Left ventricle myocardium superior (tissue), 1 donor: ENCODE measurements at regions not wholly inside any gene's neighbourhood (a gene's known extent, or its start where the extent isn't known, plus 50 kb on each side); places are given as distances from the start of the nearest gene placed in this dataset.
"Not testable (repeated sequence)": the region's sequence is repeated elsewhere in the genome, so short reads cannot be mapped to it uniquely, and the experiment has no call there.

ENCODE experiments used
- ATAC-seq: fragments of 200-7000 bp; cut with Tn5 transposase; one replicate; pipeline ENCODE4 v1.9.1; 2020; ENCODE audit warnings: mild to moderate bottlenecking, moderate library complexity
- DNase-seq: peaks from one replicate; pipeline ENCODE4 v3.0.0-alpha.2; 2020
- intact Hi-C: fragments of 100-400 bp; cut with micrococcal nuclease; formaldehyde crosslinking; loops from one replicate; pipeline ENCODE4 v1.11.0; 2022
- donor health status: DM: no; HTN: yes; CAD: no; lungs with severe emphysema.

DNA sequence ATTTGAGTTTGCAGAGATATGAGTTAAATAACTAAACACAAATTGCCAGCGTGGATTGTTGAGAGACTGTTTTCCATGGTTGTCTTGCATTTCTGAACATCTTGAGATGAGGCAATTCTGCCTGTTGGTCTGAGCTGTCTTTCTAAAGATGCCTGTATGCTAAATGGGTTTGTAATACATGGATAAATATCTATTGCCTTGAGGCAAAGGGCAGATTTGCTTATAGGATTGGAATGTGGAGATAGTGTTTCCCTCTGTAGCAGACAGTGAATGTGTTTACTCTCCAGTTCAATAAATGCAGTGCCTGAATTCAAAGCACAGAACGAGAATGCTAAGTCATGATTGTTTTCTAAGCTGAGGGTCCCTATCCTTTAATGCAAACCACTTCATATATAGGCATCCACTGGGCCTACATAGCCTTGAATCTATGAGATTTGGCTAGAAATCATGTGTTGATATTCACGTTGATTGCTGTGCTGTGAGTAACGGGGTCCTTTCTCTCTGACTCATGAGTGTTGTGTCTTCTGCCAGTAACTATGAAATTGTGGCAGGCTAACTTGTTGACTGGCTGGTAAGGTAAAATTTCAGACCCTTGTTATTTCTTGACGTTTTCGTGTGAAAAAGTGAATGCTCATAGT lies 2554.8 kb downstream of the PCDH9 start:
- no peak for ATAC-seq
- intact Hi-C loops = no loop called here

DNA sequence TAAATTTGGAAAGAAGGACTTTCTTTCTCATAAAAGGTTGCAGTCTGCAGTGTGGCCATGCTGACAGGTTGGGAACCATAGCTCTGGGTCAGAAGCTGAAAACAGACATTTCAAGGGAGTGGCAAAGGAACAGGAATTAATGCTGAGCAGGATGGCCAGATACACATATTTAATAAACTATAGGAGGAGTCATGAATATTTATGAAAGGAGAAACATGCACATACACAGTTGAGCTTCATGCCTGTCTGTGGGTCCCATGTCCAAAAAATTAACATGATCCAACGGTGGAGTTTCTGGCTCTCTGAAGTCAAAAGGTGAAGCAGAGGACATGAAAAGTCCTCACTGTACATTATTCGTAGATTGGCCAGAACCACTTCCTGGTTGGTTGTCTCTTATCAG lies 2556.0 kb downstream of the PCDH9 start:
- intact Hi-C loops = no loop called here
- ATAC-seq (no peak), DNase-seq (no peak)

More for the DNA sequence above, 2554.8 kb downstream of the PCDH9 start:
- DNase-seq = no peak

DNA sequence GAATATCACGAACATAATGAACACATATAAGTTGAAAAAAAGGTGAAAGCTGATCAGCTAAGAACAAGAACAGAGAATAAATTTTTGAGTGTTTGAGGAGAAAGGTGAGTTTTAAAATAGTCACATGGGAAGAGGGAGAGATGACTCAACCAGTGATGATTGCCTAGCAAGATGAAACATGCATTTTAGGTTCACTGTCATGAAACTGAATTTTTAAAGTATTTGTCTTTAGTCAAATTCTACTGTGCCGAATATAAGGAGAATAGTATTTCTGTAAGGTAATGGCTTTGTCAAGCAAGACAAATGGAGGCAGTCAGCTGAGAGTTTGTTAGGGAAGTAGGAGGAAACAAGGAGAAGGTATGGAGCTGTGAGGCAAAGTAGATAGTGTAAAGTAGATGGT lies 2557.4 kb downstream of the PCDH9 start:
- DNase-seq (no peak), ATAC-seq (no peak)
- intact Hi-C loops = no loop called here

DNA sequence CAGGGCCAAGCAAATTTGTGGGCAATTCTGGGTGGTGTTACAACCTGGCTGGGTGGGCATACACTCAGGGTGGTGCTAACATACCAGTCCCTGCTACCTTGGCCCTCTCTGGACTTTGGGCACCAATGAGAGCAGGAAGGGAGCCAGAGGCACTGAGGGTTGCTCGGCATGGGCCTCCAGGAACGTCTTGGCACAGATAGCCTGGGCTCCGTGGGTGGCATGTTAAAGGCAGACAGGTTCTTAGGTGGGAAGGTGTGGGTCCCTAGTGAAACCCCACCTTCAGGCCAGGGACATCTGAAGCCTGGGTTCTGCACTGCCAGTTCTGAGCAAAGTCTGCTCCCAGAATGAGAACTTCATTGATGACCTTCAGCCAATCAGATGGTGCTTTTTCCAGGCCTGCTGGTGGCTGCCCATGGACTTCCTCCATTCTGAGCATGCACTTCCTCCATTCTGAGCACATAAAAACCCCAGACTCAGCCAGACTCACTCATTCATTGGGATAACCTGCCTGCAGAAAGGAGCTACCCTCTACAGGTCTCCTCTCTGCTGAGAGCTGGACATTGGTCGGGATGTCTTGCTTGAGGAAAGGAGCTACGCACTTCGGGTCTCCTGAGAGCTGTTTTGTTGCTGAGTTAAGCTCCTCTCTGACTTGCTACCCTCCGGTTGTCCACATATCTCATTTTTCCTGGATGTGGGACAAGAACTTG lies 2567.1 kb downstream of the PCDH9 start:
- ATAC-seq (no peak), DNase-seq (no peak)
- intact Hi-C loops = no loop called here

DNA sequence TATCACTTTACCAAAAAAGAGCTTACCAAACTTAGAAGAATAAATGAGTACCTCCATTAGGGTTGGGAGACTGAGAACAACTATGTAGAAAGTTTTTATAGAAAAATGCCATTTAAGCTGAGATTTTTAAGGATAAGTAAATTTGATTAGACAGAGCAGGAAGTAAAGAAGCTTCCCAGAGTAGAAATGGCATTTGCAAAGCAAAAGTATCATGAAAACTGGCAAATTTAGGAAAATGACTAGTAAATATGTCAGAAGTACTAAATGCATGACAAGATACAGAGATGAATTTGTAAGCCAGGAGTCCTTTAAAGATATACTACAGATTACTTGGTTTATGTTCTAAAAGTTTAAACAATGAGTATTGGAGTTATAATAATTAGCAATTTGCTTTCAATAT lies 2581.8 kb downstream of the PCDH9 start:
- no peak for ATAC-seq
- no peak for DNase-seq
- intact Hi-C loops = no loop called here

DNA sequence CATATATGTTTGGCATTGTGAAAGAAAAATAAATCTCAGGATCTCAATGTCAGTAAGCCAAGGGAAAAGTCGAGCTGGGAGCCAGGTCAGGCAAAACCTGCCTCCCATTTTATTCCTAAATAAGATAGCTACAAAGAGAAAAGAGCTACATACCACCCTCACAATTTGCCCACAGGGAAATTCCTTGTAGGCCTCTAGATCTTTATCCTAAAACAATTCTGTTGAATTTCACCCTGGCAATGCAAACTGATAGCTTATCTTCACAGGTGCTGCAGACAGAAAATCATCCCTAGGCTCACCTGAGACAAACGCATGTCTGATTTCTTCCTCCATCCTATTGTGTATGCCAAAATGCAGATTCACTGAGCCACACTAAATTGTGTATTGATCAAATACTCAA lies 2587.1 kb downstream of the PCDH9 start:
- ATAC-seq (no peak), DNase-seq (no peak)
- intact Hi-C loops = no loop called here

DNA sequence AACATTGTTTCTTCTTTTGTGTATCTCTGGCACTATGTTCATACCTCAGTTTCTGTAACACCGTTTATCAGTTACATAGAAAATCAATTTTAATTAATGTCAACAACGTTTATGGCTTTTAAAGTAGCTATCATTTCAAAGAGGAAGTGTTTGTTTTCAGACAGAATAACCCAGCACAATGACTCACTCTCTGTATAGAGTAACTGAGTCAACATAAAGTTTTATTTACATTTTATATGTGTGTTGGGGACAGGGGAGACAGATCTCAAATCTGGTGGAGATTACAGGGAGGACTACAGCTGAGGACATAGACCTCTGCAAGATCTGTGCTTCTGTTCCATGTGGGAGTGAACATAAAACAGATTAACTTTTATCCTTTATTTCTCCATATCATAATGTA lies 2590.1 kb downstream of the PCDH9 start:
- ATAC-seq (no peak), DNase-seq (no peak)
- intact Hi-C loops = no loop called here

DNA sequence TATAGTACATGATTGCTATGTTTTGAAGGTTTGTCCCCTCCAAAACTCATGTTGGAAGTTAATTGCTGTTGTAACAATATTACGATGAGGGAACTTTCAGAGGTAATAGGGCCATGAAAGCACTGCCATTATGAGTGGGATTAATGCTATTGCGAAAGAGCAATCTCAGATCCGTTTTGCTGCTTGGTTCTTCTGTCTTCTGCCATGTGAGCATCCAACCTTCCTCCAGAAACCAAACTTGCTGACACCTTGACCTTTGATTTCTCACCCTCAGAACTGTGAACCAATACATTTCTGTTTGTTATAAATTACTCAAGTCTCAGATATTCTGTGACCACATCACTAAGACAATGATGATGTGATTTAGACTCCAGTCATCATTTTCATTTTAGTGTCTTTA lies 2590.9 kb downstream of the PCDH9 start:
- DNase-seq = no peak
- intact Hi-C loops = no loop called here
- ATAC-seq = no peak

DNA sequence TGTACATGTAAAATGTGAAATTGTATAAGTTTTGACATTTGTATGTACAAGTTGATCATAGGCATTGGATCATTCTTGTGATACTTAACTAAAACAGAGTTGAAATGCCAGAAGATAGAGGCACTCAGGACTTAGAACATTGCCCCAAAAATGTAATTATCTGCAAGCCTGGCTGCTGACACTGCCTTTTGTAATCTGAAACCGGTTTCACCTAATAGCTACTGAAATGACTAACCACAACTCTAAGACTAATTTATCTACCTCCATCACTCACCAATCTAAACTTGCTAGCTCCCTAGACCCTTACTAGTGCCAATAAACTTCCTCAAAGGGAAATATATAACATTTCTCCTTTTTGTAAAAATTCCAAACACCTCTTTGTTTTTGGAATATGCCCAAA lies 2596.2 kb downstream of the PCDH9 start:
- DNase-seq (no peak), ATAC-seq (no peak)
- intact Hi-C loops = no loop called here

DNA sequence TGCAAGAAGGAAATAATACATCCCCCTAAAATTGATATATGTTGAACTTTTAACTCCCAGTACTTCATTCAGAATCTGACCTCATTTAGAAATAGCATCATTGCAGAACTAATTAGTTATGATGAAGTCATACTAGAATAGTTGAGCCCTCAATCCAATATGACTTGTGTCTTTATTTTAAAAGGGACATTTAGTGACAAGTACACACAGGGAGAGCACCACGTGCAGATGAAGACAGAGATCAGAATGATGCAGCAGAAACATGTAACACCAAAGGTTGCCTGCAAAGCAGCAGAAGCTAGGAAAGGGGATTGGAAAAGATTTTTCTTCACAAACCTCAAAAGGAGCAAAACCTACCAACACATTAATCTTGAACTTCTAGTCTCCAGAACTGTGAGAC lies 2602.5 kb downstream of the PCDH9 start:
- intact Hi-C loops = no loop called here

DNA sequence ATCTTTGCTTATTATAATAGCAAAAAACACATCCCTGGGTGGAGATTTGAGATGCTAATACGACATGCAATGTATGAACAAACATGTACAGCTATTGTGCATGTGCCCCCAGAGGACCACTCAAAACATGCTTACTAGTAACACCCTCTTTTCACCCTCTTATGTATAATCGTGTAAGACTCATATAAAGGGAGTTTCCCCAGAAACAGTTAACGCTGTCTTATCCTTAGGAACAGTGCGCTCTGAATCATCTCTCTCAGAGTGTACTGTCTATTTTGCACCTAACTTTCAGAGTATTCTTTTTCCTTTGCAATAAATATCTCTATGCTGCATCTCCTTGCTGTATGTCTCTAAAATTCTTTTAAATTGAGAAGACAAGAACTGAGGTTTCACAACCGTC lies 2604.0 kb downstream of the PCDH9 start:
- DNase-seq (no peak), ATAC-seq (no peak)
- intact Hi-C loops = no loop called here

More for the DNA sequence above, 2602.5 kb downstream of the PCDH9 start:
- no peak for ATAC-seq
- no peak for DNase-seq

DNA sequence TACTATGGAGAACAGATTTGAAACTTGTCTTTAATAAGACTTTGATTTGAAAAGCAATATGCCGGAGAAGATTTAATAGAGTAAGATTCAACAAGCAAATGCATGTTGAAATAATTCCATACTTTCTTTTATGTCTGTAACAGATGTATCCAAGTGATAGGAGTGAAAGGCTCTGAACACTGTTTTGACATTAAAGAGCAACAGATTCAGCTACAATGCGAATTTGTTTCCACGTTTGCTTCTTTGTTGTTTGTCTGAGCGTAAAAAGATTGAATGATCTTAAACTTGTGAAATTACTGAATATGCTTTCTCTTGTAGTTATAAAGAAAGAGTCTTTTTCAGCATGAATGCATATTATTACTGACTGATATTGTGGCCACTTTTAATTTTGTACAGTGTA lies 2612.9 kb downstream of the PCDH9 start:
- intact Hi-C loops = no loop called here
- ATAC-seq = no peak
- no peak for DNase-seq

DNA sequence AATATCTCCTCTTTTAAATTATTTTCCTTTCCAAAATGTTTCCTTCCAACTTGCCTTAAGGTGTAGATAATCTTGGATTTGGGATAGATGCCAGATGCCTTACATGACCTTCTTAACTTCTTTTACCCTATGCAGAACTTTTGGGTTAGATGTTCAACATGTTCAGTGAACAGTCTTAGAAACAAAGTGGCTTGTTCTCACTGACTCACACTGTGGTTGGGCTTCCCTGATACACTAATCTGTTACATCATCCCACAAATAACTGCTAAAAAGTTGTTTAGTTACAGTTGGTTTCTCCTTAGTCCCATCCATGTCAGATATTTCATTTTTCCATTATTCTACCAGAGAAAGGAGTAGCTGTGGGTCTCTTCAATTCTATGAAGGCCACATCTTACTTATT lies 2638.2 kb downstream of the PCDH9 start:
- DNase-seq = no peak
- ATAC-seq = no peak
- intact Hi-C loops = no loop called here

DNA sequence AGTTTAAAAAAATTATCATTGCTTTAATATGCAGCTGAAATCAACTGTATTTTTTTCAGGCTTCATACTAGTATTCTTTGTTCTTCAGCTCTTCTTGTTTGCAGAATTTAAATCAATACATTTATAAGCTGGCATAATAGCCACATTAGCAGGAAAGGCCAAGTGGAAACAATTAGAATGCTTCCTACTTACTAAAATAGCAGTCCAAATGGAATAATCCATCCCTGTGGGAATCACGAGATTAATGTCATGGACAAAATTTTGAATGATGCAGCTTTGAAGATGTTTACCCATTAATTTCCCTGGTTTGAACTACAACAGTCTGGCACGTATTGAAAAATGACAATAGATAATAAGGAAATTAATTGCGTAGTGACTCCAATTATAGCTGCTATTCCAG lies 2650.8 kb downstream of the PCDH9 start:
- no peak for ATAC-seq
- intact Hi-C loops = no loop called here

DNA sequence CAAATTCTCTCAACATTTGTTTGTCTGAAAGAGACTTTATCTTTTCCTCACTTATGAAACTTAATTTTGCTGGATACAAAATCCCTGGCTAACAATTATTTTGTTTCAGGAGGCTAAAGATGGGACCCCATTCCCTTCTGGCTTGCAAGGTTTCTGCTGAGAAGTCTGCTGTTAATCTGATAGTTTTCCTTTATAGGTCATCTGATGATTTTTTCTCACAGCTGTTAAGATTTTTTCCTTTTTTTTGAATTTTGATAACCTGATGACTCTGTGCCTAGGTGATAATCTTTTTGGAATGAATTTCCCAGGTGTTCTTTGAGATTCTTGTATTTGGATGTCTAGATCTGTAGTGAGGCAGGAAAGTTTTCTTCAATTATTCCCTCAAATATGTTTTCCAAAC lies 2661.4 kb downstream of the PCDH9 start:
- DNase-seq = no peak
- intact Hi-C loops = no loop called here
- no peak for ATAC-seq

More for the DNA sequence above, 2650.8 kb downstream of the PCDH9 start:
- no peak for DNase-seq

DNA sequence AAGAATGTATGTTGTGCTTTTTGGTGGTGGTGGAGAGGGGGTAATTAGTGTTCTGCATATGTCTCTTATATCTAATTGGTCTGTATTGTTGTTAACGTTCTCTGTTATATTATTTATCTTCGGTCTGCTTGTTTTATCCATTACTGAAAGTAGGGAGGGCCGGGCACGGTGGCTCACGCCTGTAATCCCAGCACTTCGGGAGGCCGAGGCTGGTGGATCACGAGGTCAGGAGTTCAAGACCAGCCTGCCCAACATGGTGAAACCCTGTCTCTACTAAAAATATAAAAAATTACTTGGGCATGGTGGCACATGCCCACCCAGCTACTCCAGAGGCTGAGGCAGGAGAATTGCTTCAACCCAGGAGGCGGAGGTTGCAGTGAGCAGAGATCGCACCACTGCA lies 2672.1 kb downstream of the PCDH9 start:
- DNase-seq, intact Hi-C loops, ATAC-seq: not testable (repeated sequence)

DNA sequence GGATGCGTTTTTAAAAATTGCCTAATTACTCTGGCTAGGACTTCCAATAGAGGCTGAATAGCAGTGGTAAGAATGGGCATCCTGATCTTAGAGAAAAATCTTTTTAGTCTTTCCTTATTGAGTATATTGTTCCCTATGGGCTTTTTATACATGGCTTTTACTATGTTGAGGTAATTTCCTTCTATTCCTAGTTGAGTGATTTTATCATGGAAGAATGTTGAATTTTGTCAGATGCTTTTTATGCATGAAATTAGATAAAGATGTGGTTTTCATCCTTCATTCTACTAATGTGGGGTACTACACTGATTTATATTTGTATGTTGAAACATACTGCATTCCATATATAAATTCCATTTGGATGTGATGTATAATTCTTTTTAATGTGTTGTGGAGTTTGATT lies 2673.8 kb downstream of the PCDH9 start:
- no peak for DNase-seq
- no peak for ATAC-seq
- intact Hi-C loops = no loop called here

DNA sequence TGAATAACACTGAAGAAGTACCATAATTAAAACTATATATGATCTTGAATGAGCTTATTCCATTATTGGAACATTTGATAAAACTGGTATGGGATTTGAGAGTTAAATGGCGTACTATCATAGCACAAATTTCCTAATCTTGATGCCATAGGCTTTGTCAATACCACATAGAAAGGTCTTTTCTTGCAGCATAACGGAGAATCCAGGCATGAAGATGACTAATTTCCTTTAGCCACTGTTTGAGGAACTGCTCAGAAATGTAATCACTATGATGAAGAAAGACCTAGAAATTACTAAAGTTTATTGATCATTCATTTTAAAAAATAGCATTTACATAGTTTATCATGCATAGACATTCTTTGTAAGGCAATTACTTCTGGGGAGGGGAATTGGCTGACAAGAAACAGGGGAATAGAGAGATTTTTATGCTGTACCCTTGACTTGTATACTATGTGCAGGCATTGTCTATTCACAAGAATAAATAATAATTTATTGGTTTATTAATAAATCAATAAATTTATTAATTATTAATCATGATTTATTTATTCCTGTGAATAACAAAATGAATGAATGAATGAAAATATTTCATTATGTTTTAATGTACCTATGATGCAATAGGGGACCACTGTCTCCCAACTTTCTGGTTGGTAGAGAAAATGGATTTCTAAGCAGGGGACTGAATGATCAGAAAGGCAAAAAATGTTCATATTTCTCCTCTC lies 2676.6 kb downstream of the PCDH9 start:
- intact Hi-C loops = no loop called here
- DNase-seq (no peak), ATAC-seq (no peak)

DNA sequence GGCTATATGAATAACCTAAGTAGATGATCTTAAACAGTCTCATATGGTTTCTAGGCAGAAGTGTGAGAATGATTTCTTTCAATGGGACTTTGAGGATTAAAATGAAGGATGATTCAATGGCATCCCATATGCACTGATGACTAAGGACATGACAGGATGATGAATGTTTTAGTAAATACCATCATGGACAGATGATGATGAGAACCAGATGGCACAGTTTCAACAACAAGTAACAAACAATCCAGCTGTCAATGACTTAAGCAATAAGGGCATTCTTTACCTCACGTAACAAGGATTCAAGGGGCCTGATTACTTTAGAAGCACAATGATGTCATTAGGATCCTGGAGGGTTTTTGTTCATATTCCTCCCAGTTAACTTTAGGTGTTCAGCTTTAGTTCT lies 2678.4 kb downstream of the PCDH9 start:
- no peak for DNase-seq
- intact Hi-C loops = no loop called here
- no peak for ATAC-seq

DNA sequence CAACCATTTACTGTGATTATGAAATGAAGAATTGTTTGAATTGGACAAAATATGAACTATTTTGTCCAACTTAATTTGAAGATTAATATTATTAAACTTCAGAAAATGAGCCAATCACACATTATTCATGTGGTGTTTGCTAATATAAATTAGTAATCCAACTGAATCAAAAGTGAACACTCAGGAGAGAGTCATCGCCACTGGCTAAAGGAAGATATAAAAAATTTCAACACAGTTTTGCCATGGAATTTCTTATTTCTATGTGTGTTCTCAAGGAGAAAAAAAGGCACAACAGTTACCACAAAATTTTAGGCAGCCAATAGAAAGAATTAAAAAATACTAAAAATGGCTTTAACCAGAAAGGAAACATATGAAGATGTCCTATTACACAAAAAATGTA lies 2683.8 kb downstream of the PCDH9 start:
- intact Hi-C loops = no loop called here
- ATAC-seq (no peak), DNase-seq (no peak)

DNA sequence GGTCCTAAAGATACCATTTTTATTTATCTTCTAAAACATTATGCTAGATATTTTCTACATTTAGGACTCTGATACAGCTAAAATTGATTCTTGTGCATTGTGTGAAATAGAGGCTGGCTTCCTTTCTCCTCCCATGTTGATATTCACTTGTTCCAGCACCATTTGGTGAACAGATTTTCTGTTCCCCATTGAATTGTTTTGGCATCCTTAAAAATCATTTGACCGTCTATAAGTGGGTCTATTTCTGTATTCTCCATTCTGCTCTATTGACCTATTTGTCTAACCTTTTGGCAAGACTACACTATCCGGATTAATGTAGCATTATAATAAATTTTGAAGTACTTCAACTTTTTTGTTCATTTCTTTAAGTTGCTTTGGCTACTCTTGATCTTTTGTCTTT lies 2689.2 kb downstream of the PCDH9 start:
- intact Hi-C loops = no loop called here

More for the DNA sequence above, 2689.2 kb downstream of the PCDH9 start:
- DNase-seq = no peak
- ATAC-seq = no peak
